GM21786 (cell line): ENCODE measurements at regions not wholly inside any gene's neighbourhood (a gene's known extent, or its start where the extent isn't known, plus 50 kb on each side); places are given as distances from the start of the nearest gene placed in this dataset.
A peak's percentile ranks its signal among the peaks of the same experiment; 100 is the strongest.

Source experiments
- ATAC-seq: cut with Tn5 transposase; IDR thresholded peaks from one replicate; pipeline ENCODE4 v1.9.1; 2021; ENCODE audit not compliant: unreplicated experiment

DNA sequence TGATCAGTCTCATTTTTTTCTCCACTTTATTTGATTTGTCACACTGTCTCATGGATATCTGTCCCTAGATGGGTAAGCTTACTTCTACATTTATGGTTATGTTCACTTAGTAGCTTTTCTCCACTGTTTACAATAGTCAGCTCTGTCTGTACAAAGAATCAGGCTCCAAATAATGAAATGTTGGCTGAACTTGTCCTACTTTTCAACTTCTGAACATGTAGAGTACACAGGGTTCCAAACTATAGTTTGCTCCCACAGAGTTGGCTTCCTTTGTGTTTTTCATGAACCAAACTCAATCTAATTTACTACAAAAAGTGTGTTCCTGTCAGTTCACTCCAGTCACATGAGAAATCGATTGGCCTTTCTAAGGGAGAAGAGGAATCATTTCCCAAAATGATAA lies 175.0 kb downstream of the CCDC71L start:
- no peak for ATAC-seq

DNA sequence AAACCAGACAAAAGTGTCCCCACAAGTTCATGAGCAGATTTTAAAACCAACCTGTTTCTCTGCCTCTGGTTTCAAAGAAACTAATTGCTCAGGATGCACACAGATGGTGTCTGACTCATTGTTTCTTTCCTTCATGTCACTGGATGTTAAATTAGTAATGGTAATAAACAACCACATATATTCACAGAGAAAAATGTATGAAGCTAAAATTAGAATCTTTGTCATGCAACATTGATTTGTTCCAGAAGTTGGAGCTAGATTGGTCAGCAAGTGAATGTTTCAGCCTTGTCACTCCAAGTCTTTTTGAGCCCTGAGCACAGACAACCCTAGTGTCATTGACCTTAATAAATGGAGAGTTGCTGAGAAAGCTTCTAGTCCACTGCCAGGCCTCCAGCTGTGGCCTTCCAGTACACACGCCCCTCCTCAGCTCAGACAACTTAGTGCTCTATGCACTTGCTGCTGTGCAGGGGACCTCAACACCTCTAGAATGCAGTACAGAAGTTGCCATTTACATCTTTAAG lies 175.9 kb downstream of the CCDC71L start:
- ATAC-seq, result peak; percentile 46

DNA sequence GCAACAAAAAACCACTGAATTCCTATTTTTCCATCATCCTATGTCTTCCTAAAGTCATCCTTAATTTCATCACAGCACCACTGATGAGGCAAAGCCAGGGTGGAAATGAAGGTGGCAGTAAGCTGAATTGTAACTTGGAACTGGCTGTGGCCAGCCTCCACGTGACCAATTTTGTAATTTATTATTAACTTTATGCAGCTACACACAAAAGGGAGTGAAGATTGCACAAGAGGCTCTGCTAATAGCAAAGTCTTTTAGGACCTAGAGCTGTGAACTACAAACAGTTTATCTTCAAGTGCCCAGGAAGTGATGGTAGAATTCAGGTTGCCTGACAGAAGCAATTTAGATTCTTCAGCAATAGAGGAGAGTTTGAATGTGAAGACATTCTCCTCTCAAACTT lies 176.4 kb downstream of the CCDC71L start:
- peak; percentile 19 for ATAC-seq

DNA sequence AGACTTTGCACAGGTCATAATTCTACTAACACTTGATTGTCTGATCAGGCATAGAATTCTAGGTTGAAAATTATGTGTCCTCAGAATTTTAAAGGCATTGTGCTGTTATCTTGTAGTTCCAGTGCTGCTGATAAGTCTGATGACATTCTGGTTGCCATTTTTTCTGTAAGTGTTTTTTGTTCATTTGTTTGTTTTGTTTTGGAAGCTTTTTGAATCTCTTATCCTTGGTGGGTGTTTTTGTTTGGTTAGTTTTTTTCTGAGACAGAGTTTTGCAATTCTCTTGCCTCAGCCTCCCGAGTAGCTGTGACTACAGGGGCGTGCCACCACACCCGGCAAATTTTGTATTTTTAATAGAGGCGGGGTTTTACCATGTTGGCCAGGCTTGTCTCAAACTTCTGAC lies 178.9 kb downstream of the CCDC71L start:
- no peak for ATAC-seq

DNA sequence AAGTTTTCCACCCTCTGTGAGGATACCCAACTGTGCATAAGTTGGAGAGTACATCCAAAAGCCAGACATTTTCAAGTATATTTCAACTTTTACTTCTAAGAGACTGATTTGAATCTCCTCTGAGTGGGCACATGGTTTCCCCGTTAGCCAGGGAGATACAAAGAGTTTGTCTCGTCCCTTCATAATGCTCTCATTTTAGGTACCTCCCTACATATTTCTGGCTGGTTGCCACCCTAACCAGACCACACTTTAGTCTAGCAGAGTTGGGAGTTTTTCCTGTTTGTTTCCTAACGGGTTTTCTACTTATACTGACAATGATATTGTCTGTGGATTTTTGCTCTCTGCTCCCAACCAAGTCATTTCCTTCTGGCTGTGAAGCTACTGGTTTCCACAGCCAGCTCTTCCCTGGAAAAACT lies 180.3 kb downstream of the CCDC71L start:
- no peak for ATAC-seq

DNA sequence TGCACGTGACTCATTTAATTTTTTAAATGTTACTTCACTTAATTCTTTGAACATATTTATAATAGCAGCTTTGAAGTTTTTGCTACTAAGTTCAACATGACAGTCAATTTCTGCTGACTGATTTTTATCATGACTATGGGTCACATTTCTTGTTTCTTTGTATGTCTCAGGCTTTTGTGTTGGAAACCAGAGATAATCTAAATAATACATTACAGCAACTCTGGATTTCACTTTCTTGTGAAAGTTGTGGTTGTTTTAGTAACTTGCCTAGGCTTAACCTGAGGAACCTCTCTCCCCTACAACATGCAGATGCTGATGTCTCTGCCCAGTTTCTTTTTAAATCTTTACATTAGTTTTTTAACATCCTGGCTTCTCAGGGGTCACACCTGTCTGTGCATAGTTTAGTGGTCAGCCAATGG lies 180.8 kb downstream of the CCDC71L start:
- ATAC-seq, result peak; percentile 71

DNA sequence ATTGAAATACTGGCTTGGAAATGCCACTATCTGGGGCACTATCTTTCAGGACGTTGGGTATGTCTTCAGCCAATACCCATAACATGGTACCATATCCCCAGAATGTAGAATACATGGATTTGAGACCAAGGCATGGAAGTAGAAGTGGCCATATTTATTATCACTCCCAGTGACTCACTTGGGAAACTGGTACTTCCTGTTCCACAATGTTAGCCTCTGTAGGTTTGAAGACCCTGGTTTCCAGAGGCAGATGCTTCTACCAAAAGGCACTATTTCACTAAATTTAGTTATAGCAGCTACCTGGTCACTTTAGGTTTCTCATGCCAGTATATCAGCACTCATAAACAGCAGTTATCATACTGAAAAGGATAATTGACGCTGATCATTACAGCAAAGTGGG lies 184.2 kb downstream of the CCDC71L start:
- ATAC-seq, result no peak

DNA sequence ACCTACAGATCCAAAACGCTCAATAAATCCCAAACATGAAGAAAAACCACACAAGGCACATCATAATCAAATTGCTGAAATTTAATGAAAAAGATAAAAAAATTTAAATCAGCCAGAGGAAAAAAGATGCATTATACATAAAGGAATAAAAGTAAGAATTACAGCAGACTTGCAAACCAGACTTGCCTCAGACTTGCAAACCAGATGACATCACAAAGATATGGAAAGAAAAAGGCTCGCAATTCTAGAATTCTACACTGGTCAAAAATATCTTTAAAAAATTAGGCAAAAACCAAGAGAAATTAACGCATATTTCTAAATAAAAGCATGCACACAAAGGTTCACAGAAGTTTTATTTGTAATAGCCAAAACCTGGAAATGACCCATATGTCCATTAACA lies 188.0 kb upstream of the NAMPT start:
- ATAC-seq, result no peak

DNA sequence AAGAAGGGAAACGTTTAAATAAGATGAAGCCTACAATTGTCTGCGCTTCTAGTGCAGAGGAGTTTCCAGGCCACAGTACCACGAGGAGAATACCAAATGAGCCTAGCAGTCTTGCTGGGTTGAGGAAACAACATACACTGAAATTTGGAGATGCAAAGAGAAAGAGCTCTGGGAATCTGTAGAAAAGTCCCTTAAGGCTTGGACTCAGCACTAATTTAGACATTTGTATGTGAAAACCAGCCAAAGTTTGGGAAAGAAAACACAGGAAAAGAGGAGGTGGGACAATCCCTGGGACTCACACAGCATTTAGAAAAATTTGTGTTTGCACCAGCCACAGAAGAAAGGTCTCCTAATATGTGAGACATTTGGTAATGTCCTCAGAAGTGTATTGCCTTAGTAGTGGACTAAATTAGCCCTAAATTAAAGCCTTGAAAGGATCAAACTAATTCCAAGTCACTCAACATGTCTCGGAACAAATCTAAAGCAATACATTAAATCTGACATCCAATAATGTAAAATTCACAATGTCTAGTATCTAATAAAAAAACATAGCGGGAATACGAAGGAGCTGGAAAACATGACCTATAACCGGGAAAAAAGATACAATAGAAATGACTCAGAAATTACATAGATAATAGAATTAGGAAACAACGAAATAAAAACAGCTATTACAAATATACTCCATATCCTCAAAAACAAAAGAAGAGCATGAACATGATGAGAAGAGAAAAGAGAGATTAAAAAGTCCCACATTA lies 187.1 kb upstream of the NAMPT start:
- no peak for ATAC-seq

DNA sequence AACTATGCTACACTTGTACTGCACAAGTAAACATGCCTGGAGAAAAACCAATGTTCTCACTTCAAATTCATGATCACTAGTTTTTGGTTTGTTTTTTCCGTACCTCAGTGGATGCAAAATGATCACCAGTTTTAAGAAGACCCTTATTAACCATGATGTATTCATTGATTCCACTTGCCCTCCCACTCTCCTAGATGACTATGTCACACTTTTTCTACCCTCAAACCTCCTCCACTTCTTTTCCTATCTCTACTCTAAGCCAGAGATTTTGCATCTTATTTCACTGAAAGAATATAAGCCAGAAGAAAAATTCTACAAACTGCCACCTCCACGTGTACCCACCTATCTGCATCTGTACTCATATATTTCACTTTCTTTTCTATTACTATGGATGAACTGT lies 186.2 kb upstream of the NAMPT start:
- ATAC-seq, result no peak

DNA sequence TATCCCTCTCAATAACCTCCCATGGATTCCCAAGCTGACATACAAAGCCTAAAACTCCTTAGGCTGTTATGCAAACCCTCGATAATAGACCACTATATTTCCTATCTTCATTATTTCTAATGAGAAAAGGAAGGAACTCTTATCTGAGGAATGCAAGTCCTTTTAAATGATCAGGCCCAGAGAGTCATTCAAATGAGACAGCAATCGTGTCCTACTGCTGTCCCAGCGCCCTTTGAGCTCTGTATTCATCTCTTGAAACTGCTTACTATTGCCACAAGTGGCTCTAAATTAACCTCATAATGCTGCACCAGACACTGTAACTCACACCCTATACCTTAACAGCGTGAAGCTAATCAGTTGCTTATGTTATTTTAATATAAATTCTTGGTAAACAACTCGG lies 182.1 kb upstream of the NAMPT start:
- ATAC-seq, result no peak

DNA sequence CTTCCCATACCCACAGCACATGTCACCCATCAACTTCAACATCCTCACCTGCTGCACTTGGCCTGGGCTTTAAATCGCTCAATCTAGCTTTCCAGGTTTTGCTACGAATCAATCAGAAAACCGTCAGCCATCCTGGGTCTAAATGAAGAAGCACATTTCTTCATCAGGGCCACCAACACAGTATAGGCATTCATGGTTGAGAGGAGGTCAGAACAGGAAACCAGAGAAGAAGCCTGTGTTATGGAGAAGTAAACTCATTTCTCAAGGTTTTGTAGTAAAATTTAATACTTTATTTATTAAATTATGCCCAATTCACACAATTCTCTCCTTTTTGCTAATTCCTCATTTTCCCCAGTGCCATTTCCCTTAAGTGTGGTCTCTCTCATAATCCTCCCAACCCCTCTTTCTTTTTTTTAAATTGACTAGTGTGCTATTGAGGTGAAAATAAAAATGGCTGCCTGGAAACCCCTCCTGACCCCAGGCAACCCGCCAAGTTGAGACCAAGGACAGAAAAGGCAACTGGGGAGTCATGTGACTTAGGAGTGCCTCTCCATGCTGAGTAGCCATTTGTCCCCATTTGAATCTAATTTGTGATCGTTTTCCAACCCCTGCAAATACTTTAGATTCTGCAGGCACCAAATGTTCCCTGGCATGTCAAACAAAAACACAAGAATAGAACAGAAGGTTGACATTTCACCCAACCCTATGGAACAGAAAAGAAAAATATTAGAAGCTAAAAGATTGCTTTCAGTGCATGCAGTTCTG lies 181.1 kb upstream of the NAMPT start:
- no peak for ATAC-seq

DNA sequence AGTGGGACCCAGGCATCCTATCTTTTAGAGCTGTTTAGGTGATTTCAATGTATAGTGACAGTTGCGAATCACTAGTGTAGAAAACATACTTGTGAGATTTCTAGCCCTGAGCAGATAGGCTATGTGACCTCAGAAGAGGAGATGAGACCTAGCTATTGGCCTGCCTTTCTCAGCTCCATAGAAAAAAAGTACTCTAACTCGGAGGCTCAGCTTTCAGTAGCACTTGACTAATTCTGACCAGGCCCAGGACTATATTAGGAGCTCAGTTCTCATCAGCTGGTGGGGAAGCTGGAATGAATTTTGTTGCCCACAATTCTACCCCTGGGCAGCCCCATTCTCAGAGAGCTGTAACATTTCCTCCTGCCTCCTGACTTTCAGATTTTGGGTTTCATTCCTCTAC lies 179.9 kb upstream of the NAMPT start:
- ATAC-seq, result no peak

DNA sequence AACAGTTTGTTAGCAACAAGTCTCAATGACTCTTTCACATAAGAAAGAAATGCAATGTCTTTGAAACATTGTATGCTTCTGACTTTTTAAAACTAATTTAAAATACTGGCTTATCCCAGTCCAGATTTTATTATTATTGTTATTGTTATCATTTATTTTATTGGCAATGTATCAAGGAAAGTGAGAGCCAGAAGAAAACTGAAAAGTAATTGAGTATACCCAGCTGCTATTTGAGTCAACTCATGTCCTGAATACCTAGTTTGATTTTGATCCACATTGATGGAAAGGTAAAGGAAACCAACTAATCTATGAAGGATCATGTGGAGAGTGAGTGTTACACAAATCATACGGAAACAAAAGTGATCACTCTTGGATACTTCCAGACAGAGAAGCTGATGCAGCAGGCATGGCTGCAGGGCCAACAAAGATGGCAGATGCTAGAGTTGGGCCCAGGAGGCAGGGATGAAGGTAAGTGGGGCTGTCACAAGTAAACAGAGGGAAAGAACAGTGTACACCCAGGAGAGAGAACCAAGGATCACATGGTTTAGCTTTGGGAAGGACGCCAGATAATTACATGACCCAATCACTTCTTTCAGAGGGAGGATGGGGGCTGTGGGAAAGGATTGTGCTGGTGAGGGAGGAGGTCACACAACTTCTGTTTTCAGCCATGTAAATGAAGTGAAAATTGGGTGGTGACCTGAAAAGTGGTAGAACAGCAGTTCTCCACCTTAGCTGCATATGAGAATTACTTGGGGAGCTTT lies 179.2 kb upstream of the NAMPT start:
- no peak for ATAC-seq

DNA sequence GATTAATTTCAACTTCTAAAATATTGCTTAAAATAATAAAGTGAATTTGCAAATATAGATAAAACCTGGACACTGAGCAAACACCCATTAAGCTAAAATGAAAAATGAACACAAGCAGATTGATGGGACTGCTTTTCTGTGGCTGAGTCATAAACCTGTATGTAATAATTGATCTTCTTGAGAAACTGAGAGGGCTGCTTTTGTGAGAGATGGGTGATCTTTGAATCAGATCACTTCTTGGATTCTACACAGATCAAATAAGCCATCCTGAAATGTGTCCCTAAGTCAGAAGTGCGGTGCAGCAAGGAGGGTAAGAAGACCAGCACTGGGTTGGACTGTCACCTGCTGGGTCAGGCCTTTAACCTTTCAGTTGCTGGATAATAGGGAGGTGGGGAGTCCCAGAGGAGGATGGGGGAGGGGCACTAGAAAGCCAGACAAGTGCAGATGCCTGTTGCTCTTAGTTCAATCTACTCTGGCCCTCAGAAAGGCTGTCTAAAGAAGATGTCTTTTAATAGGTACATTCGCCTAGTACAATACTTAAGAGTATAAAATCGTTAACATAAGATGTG lies 178.2 kb upstream of the NAMPT start:
- no peak for ATAC-seq

DNA sequence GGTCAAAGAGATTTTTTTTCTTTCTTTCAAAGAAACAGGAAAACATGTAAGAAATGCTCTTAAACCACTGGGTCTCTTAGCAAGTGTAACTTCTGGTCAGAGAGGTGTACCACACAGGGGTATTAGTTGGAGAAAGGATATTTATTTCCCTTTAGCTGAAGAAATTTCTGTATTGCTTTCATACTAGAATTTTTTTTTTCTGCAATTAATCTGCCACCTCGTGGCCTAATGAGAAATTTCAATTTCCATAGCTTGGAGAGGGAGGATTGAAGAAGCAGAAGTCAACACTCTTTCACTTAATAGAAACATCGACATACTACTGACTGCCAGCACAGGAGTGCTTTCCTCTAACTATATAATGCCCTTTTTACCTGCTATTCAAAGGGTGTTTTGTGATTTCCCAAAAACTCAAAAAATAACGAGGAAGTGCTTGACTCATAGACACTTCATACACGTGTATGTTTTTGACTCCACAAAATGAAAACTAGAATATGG lies 177.6 kb upstream of the NAMPT start:
- ATAC-seq, result peak; percentile 58

DNA sequence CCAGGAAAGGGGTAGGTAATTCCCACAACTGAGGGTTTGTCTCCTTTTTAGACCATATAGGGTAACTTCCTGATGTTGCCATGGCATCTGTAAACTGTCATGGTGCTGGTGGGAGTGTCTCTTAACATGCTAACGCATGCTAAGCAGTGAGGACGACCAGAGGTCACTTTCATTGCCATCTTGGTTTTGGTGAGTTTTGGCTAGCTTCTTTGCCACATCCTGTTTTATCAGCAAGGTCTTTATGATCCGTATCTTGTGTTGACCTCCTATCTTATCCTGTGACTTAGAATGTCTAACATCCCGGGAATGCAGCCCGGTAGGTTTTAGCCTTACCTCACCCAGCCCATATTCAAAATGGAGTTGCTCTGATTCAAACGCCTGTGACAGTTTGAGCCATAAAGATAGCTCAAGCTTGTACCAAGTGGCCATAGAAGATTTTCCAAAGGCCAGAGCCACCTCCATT lies 176.0 kb upstream of the NAMPT start:
- ATAC-seq, result no peak

DNA sequence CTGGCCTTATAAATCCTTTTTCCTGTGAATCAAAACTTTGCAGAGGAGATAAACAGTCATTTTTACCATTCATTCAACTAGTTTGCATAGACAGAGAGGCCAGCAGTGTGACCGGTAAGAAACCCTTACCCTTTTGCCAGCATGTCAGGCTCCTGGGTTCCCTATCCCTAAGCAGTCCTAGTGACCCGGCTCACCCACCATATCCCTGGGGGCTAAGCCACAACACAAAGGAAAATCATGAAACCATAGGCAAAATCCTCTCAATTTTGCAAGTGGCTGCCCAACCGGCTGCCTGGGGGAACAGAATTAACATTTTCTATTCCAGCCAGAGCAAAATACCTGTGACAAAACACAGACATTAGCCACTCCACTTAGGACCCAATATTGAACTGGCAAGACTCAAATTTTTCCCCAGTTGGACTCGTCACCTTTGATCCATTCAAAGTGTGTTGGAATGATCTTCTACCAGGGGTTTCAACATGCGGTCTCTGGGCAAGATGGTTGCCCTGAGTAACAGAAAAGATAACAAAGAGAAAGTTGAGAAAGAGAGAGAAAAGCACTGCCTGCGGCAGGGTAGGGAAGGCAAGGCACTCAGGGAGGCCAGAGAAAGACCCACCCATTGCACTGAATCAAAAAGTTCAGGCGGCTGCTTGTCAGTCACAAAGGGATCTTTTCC lies 174.8 kb upstream of the NAMPT start:
- no peak for ATAC-seq

DNA sequence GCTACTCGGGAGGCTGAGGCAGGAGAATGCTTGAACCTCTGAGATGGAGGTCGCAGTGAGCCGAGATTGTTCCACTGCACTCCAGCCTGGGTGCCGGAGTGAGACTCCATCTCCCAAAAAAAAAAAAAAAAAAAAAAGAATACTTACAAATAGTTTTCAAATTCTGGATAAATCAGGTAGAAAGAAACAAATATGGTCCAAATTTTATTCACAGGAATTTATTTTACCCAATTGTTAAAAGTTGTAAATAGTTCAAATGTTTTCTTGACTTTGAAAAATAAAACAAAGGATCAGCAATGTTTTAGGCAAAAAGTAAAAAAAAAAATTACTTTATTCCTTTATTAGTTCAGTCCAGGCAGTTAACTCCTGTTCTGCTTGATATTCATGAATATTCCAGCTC lies 172.9 kb upstream of the NAMPT start:
- ATAC-seq, result no peak

DNA sequence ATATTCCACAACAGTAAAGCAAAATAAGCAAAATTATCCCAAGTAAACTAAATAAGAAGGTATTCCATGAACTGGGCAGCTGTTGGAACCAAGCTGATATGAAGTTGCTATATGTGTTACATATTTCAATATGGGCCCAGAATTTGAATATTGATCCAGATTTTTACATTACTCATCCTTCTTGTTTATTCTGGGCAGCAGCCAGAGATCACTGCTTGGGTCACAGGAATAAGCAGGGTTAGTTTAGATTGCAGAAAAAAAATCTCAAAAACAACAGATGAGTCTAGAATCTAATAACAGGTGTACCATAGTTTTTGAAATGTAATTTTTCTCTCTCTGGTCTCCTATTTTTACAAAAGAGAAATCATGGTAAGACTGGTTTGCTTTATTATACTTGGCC lies 171.5 kb upstream of the NAMPT start:
- no peak for ATAC-seq
